Activated CD8-positive, alpha-beta T cell treated with anti-CD3 and anti-CD28 coated beads for 36 hours (primary cell): ENCODE measurements at regions not wholly inside any gene's neighbourhood (a gene's known extent, or its start where the extent isn't known, plus 50 kb on each side); places are given as distances from the start of the nearest gene placed in this dataset.

Source experiments
- ATAC-seq: fragments of 200-7000 bp; cut with Tn5 transposase; one replicate; pipeline ENCODE4 v1.10.0; 2021; ENCODE audit warnings: mild to moderate bottlenecking, moderate library complexity
- CTCF ChIA-PET: fragments of 350-600 bp; sonication (Branson Sonifier 250); formaldehyde crosslinking; loops from one replicate; lab custom pipeline; 2021; ENCODE audit warnings: antibody characterized with exemption; lab: Charles Lee
- POLR2A ChIA-PET: fragments of 350-600 bp; sonication (Branson Sonifier 250); formaldehyde crosslinking; loops from one replicate; lab custom pipeline; 2021; ENCODE audit warnings: antibody characterized with exemption; lab: Charles Lee
- DNase-seq: peaks from one replicate; pipeline ENCODE4 v3.0.0-alpha.2; 2020
- H3K27ac Mint-ChIP-seq: one replicate; pipeline ENCODE4 v1.8.0; 2021; ENCODE audit warnings: mild to moderate bottlenecking, mixed read lengths
- H3K27me3 Mint-ChIP-seq: one replicate; pipeline ENCODE4 v1.8.0; 2021; ENCODE audit warnings: mixed read lengths
- H3K36me3 Mint-ChIP-seq: one replicate; pipeline ENCODE4 v1.8.0; 2021; ENCODE audit warnings: low read depth, mixed read lengths
- H3K4me1 Mint-ChIP-seq: one replicate; pipeline ENCODE4 v1.8.0; 2021; ENCODE audit warnings: low read depth, mixed read lengths
- H3K4me3 Mint-ChIP-seq: one replicate; pipeline ENCODE4 v1.8.0; 2021; ENCODE audit warnings: mild to moderate bottlenecking, moderate library complexity, mixed read lengths
- H3K9me3 Mint-ChIP-seq: one replicate; pipeline ENCODE4 v1.8.0; 2021; ENCODE audit warnings: mixed read lengths
- intact Hi-C: fragments of 100-400 bp; cut with micrococcal nuclease; formaldehyde crosslinking; loops from one replicate; pipeline ENCODE4 v1.10.0; 2022
- TF ChIP-seq, protein P1 (sequence below): fragments of 200-600 bp; IDR thresholded peaks from one replicate; pipeline ENCODE4 v1.8.0; 2022; ENCODE audit warnings: antibody characterized with exemption, mild to moderate bottlenecking

DNA sequence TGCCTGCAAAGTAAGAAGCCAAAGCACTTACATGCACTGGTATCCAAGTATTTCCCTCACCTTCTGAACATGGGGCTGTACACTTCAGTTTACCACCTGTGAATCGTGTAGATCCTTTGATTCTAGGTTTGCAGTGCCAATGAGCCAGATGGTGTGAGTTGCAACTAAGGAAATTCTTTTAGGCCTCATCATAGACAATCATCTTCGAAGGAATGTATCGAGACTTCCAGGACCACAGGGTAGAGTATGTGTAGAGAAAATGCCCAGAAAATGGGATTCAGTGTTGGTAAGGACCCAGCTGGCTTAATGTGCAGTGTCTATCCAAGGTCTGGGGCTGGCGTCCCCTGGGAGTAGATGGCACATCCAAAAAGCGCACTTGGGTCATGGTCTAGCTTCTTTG, 323.2 kb upstream of the TPM1 start:
- DNase-seq = no peak
- TF ChIP-seq, protein P1, sequence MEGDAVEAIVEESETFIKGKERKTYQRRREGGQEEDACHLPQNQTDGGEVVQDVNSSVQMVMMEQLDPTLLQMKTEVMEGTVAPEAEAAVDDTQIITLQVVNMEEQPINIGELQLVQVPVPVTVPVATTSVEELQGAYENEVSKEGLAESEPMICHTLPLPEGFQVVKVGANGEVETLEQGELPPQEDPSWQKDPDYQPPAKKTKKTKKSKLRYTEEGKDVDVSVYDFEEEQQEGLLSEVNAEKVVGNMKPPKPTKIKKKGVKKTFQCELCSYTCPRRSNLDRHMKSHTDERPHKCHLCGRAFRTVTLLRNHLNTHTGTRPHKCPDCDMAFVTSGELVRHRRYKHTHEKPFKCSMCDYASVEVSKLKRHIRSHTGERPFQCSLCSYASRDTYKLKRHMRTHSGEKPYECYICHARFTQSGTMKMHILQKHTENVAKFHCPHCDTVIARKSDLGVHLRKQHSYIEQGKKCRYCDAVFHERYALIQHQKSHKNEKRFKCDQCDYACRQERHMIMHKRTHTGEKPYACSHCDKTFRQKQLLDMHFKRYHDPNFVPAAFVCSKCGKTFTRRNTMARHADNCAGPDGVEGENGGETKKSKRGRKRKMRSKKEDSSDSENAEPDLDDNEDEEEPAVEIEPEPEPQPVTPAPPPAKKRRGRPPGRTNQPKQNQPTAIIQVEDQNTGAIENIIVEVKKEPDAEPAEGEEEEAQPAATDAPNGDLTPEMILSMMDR = no peak
- no peak for ATAC-seq
- POLR2A ChIA-PET = interaction anchor here (0.6 kb wide), 1 partner anchor 176 kb away, joined by 3 read pairs; no protein-coding TSS in a partner anchor
- CTCF ChIA-PET = no interaction called here
- H3K9me3 Mint-ChIP-seq = no peaks in the 10 kb centered on the region
- H3K27me3 Mint-ChIP-seq = no peaks in the 10 kb centered on the region
- no peaks in the 10 kb centered on the region for H3K36me3 Mint-ChIP-seq
- no peak overlapping the region for H3K27ac Mint-ChIP-seq
- intact Hi-C loops = no loop called here
- H3K4me1 Mint-ChIP-seq = no peaks in the 10 kb centered on the region
- no peak overlapping the region for H3K4me3 Mint-ChIP-seq

DNA sequence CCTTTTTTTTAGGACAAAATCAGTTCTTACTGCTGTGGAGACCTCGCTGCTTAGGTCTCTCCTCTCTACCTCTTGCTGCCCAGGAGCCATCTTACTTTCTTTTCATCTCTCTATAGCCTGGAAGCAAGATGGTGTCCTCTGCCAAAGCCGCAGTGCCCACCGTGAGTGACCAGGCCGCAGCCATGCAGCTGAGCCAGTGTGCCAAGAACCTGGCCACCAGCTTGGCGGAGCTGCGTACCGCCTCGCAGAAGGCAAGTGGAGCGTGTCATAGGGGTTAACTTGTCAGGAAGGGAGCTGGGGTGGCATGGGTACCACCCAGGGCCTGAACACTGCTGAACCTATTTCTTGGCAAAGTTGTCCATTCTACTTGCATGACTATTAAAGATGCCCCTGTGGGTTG, 320.3 kb upstream of the TPM1 start:
- no peaks in the 10 kb centered on the region for H3K9me3 Mint-ChIP-seq
- H3K4me3 Mint-ChIP-seq = no peak overlapping the region
- intact Hi-C loops = no loop called here
- no peaks in the 10 kb centered on the region for H3K4me1 Mint-ChIP-seq
- CTCF ChIA-PET = no interaction called here
- ATAC-seq (no peak), DNase-seq (no peak)
- TF ChIP-seq, protein P1 = no peak
- H3K36me3 Mint-ChIP-seq = no peaks in the 10 kb centered on the region
- POLR2A ChIA-PET = interaction anchor here (1.0 kb wide), 1 partner anchor 19 kb away, joined by 3 read pairs; no protein-coding TSS in a partner anchor
- no peak overlapping the region for H3K27ac Mint-ChIP-seq
- H3K27me3 Mint-ChIP-seq = no peaks in the 10 kb centered on the region

DNA sequence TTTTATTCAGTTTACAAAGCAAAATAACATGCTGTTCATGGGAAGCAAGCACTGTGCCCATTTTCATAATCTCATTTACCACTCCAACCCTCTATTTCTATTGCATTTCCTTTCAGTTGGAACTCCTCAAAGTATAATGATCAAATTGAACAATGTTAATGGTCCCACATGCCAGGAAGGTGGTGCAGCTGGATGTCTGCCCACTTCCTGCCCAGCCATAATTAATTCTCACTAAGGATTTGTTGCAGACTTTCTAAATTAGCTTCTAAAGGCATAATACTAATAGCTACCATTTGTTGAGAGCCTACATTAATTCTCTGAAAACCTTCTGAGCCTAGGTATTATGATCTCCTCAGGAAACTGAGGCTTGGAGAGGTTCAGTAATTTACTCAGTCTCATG, 316.1 kb upstream of the TPM1 start:
- ATAC-seq (no peak), DNase-seq (no peak)
- ChIA-PET POLR2A (no interaction called here), CTCF (interaction anchor here (0.9 to 2.5 kb wide), 3 partner anchors 14 to 42 kb away, joined by 3 to 14 read pairs (median 3); no protein-coding TSS in a partner anchor)
- peaks cover 7% of the 10 kb centered on the region for H3K27me3 Mint-ChIP-seq
- no peak overlapping the region for H3K4me3 Mint-ChIP-seq
- H3K4me1 Mint-ChIP-seq = no peaks in the 10 kb centered on the region
- TF ChIP-seq, protein P1 = no peak
- intact Hi-C loops = no loop called here
- no peaks in the 10 kb centered on the region for H3K36me3 Mint-ChIP-seq
- no peaks in the 10 kb centered on the region for H3K9me3 Mint-ChIP-seq
- H3K27ac Mint-ChIP-seq = no peak overlapping the region

DNA sequence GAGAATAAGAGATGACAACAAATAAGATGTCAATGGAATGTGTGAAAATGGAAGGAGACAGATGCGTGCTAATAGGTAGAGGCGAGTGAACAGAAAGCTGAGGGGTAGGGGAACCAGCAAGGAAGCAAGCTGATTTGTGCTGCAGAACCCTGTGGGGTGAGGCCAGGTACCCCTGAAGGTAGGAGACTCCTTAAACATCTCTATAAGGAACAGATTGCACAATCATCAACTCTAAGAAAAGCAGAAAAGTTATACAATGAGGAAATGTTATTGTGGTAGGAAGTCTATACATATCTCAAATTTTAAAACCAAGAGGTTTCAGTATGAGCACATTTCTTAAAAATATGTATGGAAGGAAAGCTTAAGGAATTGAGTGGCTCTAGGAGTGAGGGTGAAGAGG, 315.0 kb upstream of the TPM1 start:
- Mint-ChIP-seq H3K36me3 (no peaks in the 10 kb centered on the region), H3K27me3 (peaks cover 10% of the 10 kb centered on the region), H3K4me1 (no peaks in the 10 kb centered on the region), H3K9me3 (no peaks in the 10 kb centered on the region), H3K4me3 (no peak overlapping the region), H3K27ac (no peak overlapping the region)
- intact Hi-C loops = no loop called here
- no peak for ATAC-seq
- ChIA-PET CTCF (interaction anchor here (0.9 to 2.5 kb wide), 5 partner anchors 15 to 178 kb away, joined by 3 to 14 read pairs (median 3); no protein-coding TSS in a partner anchor), POLR2A (no interaction called here)
- DNase-seq = no peak
- TF ChIP-seq, protein P1 = no peak

DNA sequence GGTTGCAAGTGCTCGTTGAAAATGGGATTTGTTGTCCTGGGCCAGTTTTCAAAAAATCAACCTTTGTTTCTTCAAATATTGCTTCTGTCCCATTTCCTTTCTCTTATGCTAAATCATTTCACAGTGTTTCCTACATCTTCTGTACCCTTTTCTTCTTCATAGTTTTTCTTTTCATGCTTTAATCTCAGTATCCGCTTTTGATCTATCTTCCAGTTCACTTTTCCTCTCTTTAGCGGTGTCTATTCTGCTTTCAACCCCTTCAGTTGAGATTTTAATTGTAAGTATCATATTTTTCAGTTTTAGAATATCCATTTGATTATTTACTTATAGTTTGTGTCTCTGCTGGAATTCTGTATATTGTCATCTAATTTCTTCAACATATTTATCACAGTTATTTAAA, 311.7 kb upstream of the TPM1 start:
- CTCF ChIA-PET = interaction anchor here (1.6 kb wide), 1 partner anchor 11 kb away, joined by 4 read pairs; no protein-coding TSS in a partner anchor
- TF ChIP-seq, protein P1 = no peak
- POLR2A ChIA-PET = no interaction called here
- H3K9me3 Mint-ChIP-seq = no peaks in the 10 kb centered on the region
- intact Hi-C loops = no loop called here
- ATAC-seq = no peak
- no peak for DNase-seq
- no peaks in the 10 kb centered on the region for H3K36me3 Mint-ChIP-seq
- H3K27me3 Mint-ChIP-seq = peaks cover 11% of the 10 kb centered on the region
- H3K27ac Mint-ChIP-seq = no peak overlapping the region
- H3K4me1 Mint-ChIP-seq = no peaks in the 10 kb centered on the region
- H3K4me3 Mint-ChIP-seq = no peak overlapping the region
